Stimulated activated CD8-positive, alpha-beta memory T cell treated with anti-CD3 and anti-CD28 coated beads, Interleukin-7, amount 100 ng/mL, for 48 hours (primary cell): ENCODE measurements at regions not wholly inside any gene's neighbourhood (a gene's known extent, or its start where the extent isn't known, plus 50 kb on each side); places are given as distances from the start of the nearest gene placed in this dataset.

Source experiments
- DNase-seq, 2 donors: peaks; one replicate each; pipeline ENCODE4 v3.0.0-alpha.2; 2020; ENCODE audit warnings: low read depth in 1 of 2; ENCODE audit errors: extremely low read depth in 1 of 2

- no peak for DNase-seq
Measured at GRCh38 chr12:115762936-115763335, 514.6 kb downstream of the MED13L start.

GRCh38 chr12:115761784-115762183 is 515.7 kb downstream of the MED13L start:
- no peak for DNase-seq

GRCh38 chr12:115760231-115760630 is 517.3 kb downstream of the MED13L start:
- DNase-seq: no peak

GRCh38 chr12:115758877-115759620 is 518.4 kb downstream of the MED13L start:
- DNase-seq: no peak

GRCh38 chr12:115758183-115758582 is 519.3 kb downstream of the MED13L start:
- no peak for DNase-seq

- DNase-seq: no peak
Measured at GRCh38 chr12:115756804-115757203, 520.7 kb downstream of the MED13L start.

- DNase-seq: no peak
Measured at GRCh38 chr12:115756271-115756670, 521.2 kb downstream of the MED13L start.

- no peak for DNase-seq
Measured at GRCh38 chr12:115755725-115756085, 521.8 kb downstream of the MED13L start.

- no peak for DNase-seq
Measured at GRCh38 chr12:115755061-115755724, 522.3 kb downstream of the MED13L start.

- DNase-seq: no peak
Measured at GRCh38 chr12:115752913-115753726, 524.4 kb downstream of the MED13L start.

- no peak for DNase-seq
Measured at GRCh38 chr12:115752156-115752555, 525.3 kb downstream of the MED13L start.

GRCh38 chr12:115750340-115750739 is 527.2 kb downstream of the MED13L start:
- no peak for DNase-seq

- DNase-seq: no peak
Measured at GRCh38 chr12:115749071-115749841, 528.2 kb downstream of the MED13L start.

- no peak for DNase-seq
Measured at GRCh38 chr12:115740586-115741155, 536.8 kb downstream of the MED13L start.

- DNase-seq: no peak
Measured at GRCh38 chr12:115737895-115738294, 539.6 kb downstream of the MED13L start.

GRCh38 chr12:115736360-115736759 is 541.1 kb downstream of the MED13L start:
- no peak for DNase-seq

- no peak for DNase-seq
Measured at GRCh38 chr12:115730975-115731541, 546.4 kb downstream of the MED13L start.

GRCh38 chr12:115726691-115727090 is 550.8 kb downstream of the MED13L start:
- DNase-seq: no peak

GRCh38 chr12:115722181-115722580 is 555.3 kb downstream of the MED13L start:
- no peak for DNase-seq

GRCh38 chr12:115716551-115716950 is 560.9 kb downstream of the MED13L start:
- no peak for DNase-seq
